ENCODE measurements at regions not wholly inside any gene's neighbourhood (a gene's known extent, or its start where the extent isn't known, plus 50 kb on each side); places are given as distances from the start of the nearest gene placed in this dataset.

GRCh38 chr6:51382847-51383246 is 564.2 kb downstream of the TFAP2B start:
- Histone ChIP-seq H3K4me3 (ENCODE audit: control insufficient read depth in 2 of 3, extremely low read depth in 1 of 3, insufficient read depth in 2 of 3, low read depth in 1 of 3, low read length in 3 of 3) (no peak overlapping the region), H3K27ac (ENCODE audit: control insufficient read depth, insufficient read depth, low read length) (no peak overlapping the region), H3K9me3 (ENCODE audit: control insufficient read depth, low read depth, low read length) (no peaks in the 10 kb centered on the region), H3K4me2 (ENCODE audit: control insufficient read depth, extremely low read depth, insufficient read depth, low read depth, low read length) (no peak overlapping the region), H3K36me3 (ENCODE audit: control insufficient read depth in 2 of 2, extremely low read depth in 1 of 2, insufficient read depth in 2 of 2, low read length in 2 of 2) (no peaks in the 10 kb centered on the region), H3K27me3 (ENCODE audit: control insufficient read depth, extremely low read depth, insufficient read depth, low read length) (no peaks in the 10 kb centered on the region), H4K20me1 (ENCODE audit: control insufficient read depth, extremely low read depth, insufficient read depth, low read length) (no peaks in the 10 kb centered on the region), H3K9ac (ENCODE audit: control insufficient read depth, extremely low read depth, insufficient read depth, low read length) (no peak overlapping the region), H3K9me1 (ENCODE audit: control insufficient read depth, extremely low read depth, insufficient read depth, low read length) (no peaks in the 10 kb centered on the region), H3K79me2 (ENCODE audit: control insufficient read depth, insufficient read depth, low read length) (no peaks in the 10 kb centered on the region), H2AFZ (ENCODE audit: control insufficient read depth, low read length) (no peak overlapping the region), H3K4me1 (ENCODE audit: control insufficient read depth, extremely low read depth, insufficient read depth, low read length) (no peaks in the 10 kb centered on the region)
- no peak for FAIRE-seq
- no peak for TF ChIP-seq EZH2 (IDR thresholded peaks at IDR 0.05; ENCODE audit: low read length)
- TF ChIP-seq CTCF (optimal IDR thresholded peaks at IDR 0.05 in 1 of 3, IDR thresholded peaks at IDR 0.05 in 1 of 3, conservative IDR thresholded peaks at IDR 0.05 in 1 of 3; ENCODE audit: extremely low read depth in 1 of 3, insufficient read depth in 2 of 3, low read length in 3 of 3), result no peak
- dilution Hi-C loops (cut with MboI; ENCODE audit: extremely low pct_ligation_motif_present, low sequenced_read_pairs), result no loop called here
- DNase-seq (ENCODE audit: low read depth, low spot score), result no peak

- Histone ChIP-seq H3K4me3 (ENCODE audit: control insufficient read depth in 2 of 3, extremely low read depth in 1 of 3, insufficient read depth in 2 of 3, low read depth in 1 of 3, low read length in 3 of 3) (no peak overlapping the region), H4K20me1 (ENCODE audit: control insufficient read depth, extremely low read depth, insufficient read depth, low read length) (no peaks in the 10 kb centered on the region), H3K36me3 (ENCODE audit: control insufficient read depth in 2 of 2, extremely low read depth in 1 of 2, insufficient read depth in 2 of 2, low read length in 2 of 2) (no peaks in the 10 kb centered on the region), H3K9me1 (ENCODE audit: control insufficient read depth, extremely low read depth, insufficient read depth, low read length) (no peaks in the 10 kb centered on the region), H2AFZ (ENCODE audit: control insufficient read depth, low read length) (no peak overlapping the region), H3K4me2 (ENCODE audit: control insufficient read depth, extremely low read depth, insufficient read depth, low read depth, low read length) (no peak overlapping the region), H3K79me2 (ENCODE audit: control insufficient read depth, insufficient read depth, low read length) (no peaks in the 10 kb centered on the region), H3K4me1 (ENCODE audit: control insufficient read depth, extremely low read depth, insufficient read depth, low read length) (no peaks in the 10 kb centered on the region), H3K9ac (ENCODE audit: control insufficient read depth, extremely low read depth, insufficient read depth, low read length) (no peak overlapping the region), H3K27ac (ENCODE audit: control insufficient read depth, insufficient read depth, low read length) (no peak overlapping the region), H3K9me3 (ENCODE audit: control insufficient read depth, low read depth, low read length) (no peaks in the 10 kb centered on the region), H3K27me3 (ENCODE audit: control insufficient read depth, extremely low read depth, insufficient read depth, low read length) (no peaks in the 10 kb centered on the region)
- TF ChIP-seq CTCF (optimal IDR thresholded peaks at IDR 0.05 in 1 of 3, IDR thresholded peaks at IDR 0.05 in 1 of 3, conservative IDR thresholded peaks at IDR 0.05 in 1 of 3; ENCODE audit: extremely low read depth in 1 of 3, insufficient read depth in 2 of 3, low read length in 3 of 3) (no peak), EZH2 (IDR thresholded peaks at IDR 0.05; ENCODE audit: low read length) (no peak)
- dilution Hi-C loops (cut with MboI; ENCODE audit: extremely low pct_ligation_motif_present, low sequenced_read_pairs), result no loop called here
- DNase-seq (ENCODE audit: low read depth, low spot score) (no peak), FAIRE-seq (no peak)
Observed at GRCh38 chr6:51384736-51385135, 566.1 kb downstream of the TFAP2B start.

All from keratinocyte (primary cell).